ENCODE measurements at regions not wholly inside any gene's neighbourhood (a gene's known extent, or its start where the extent isn't known, plus 50 kb on each side); places are given as distances from the start of the nearest gene placed in this dataset.
"Not testable (repeated sequence)": the region's sequence is repeated elsewhere in the genome, so short reads cannot be mapped to it uniquely, and the experiment has no call there.

GRCh38 chr7:16267953-16268820, 153.2 kb downstream of the CRPPA start:
- TF ChIP-seq CTCF (conservative IDR thresholded peaks at IDR 0.05; ENCODE audit: low read depth, low read length) = no peak
- no peak for DNase-seq (ENCODE audit: low read depth)
- H3K4me3 ChIP-seq (ENCODE audit: low read depth, low read length) = no peak overlapping the region

GRCh38 chr7:16266877-16267276, 154.5 kb downstream of the CRPPA start:
- no peak for TF ChIP-seq CTCF (conservative IDR thresholded peaks at IDR 0.05; ENCODE audit: low read depth, low read length)
- no peak overlapping the region for H3K4me3 ChIP-seq (ENCODE audit: low read depth, low read length)
- DNase-seq (ENCODE audit: low read depth) = no peak

- not testable (repeated sequence) for H3K4me3 ChIP-seq (ENCODE audit: low read depth, low read length)
Measured at GRCh38 chr7:16266470-16266869, 154.9 kb downstream of the CRPPA start.

GRCh38 chr7:16265863-16266458, 155.4 kb downstream of the CRPPA start:
- DNase-seq (ENCODE audit: low read depth) = no peak
- no peak overlapping the region for H3K4me3 ChIP-seq (ENCODE audit: low read depth, low read length)
- no peak for TF ChIP-seq CTCF (conservative IDR thresholded peaks at IDR 0.05; ENCODE audit: low read depth, low read length)

More at GRCh38 chr7:16266470-16266869, 154.9 kb downstream of the CRPPA start:
- DNase-seq (ENCODE audit: low read depth) = not testable (repeated sequence)

- H3K4me3 ChIP-seq (ENCODE audit: low read depth, low read length) = no peak overlapping the region
- DNase-seq (ENCODE audit: low read depth) = no peak
- no peak for TF ChIP-seq CTCF (conservative IDR thresholded peaks at IDR 0.05; ENCODE audit: low read depth, low read length)
Measured at GRCh38 chr7:16264823-16265804, 156.2 kb downstream of the CRPPA start.

- no peak for TF ChIP-seq CTCF (conservative IDR thresholded peaks at IDR 0.05; ENCODE audit: low read depth, low read length)
- H3K4me3 ChIP-seq (ENCODE audit: low read depth, low read length) = no peak overlapping the region
- no peak for DNase-seq (ENCODE audit: low read depth)
Measured at GRCh38 chr7:16264036-16264819, 157.1 kb downstream of the CRPPA start.

- not testable (repeated sequence) for H3K4me3 ChIP-seq (ENCODE audit: low read depth, low read length); DNase-seq (ENCODE audit: low read depth)
Measured at GRCh38 chr7:16263377-16263776, 158.0 kb downstream of the CRPPA start.
